SK-N-MC (cell line): ENCODE measurements at regions not wholly inside any gene's neighbourhood (a gene's known extent, or its start where the extent isn't known, plus 50 kb on each side); places are given as distances from the start of the nearest gene placed in this dataset.

ENCODE experiments used
- EZH2 ChIP-seq: fragments of 200-600 bp; sonication (generic); IDR thresholded peaks from one replicate; pipeline ENCODE4 v1.6.1; 2017; ENCODE audit warnings: antibody characterized with exemption
- FOXP2 ChIP-seq: optimal IDR thresholded peaks from 2 replicates; pipeline ENCODE3; 2011; ENCODE audit warnings: mild to moderate bottlenecking, moderate library complexity; ENCODE audit not compliant: insufficient read depth; ENCODE audit errors: extremely low read length, control extremely low read depth
- POLR2AphosphoS5 ChIP-seq: IDR thresholded peaks from 2 replicates; pipeline ENCODE4 v1.6.1; 2012; ENCODE audit warnings: mild to moderate bottlenecking, low read depth, low read length, borderline replicate concordance

DNA sequence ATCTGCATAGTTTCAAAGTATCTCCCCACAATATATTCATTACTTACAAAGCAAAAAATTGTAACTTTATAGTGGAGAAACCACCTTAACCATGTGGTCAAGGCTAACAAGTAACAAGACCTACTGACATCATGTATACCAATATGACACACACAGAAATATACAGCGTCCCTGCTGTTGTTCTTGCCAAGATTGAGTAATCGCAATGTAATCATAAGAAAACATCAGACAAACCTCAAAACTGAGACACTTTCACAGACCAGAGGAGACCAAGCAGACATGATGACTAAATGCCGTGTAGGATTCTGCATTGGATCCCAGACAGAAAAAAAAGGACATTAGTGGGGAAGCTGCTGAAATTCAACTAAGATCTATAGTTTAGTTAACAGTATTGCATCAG is 123.0 kb downstream of the ACAA2 start:
- TF ChIP-seq POLR2AphosphoS5 (no peak), EZH2 (no peak), FOXP2 (no peak)
